ENCODE measurements at regions not wholly inside any gene's neighbourhood (a gene's known extent, or its start where the extent isn't known, plus 50 kb on each side); places are given as distances from the start of the nearest gene placed in this dataset.

DNA sequence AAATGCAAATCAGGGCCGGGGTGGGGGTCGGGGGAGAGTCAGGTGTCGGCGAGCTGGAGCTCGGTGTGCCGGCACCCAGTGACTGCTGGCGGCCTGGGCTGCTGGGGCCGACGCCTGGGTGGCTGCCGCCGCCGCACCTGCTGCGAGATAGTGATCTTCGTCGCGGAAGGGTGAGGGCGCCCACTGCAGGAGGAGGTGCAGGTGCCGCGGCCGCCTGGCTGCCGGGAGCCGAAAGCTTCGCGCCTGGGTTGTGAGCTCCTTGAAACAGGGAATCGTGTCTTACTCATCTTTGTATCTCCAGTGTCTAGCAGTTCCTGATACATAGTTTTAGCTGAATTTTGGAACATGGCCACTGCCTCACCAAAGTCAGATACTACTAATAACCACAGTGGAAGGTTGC lies 64.0 kb upstream of the CPOX start:
- TF ChIP-seq, protein P1, sequence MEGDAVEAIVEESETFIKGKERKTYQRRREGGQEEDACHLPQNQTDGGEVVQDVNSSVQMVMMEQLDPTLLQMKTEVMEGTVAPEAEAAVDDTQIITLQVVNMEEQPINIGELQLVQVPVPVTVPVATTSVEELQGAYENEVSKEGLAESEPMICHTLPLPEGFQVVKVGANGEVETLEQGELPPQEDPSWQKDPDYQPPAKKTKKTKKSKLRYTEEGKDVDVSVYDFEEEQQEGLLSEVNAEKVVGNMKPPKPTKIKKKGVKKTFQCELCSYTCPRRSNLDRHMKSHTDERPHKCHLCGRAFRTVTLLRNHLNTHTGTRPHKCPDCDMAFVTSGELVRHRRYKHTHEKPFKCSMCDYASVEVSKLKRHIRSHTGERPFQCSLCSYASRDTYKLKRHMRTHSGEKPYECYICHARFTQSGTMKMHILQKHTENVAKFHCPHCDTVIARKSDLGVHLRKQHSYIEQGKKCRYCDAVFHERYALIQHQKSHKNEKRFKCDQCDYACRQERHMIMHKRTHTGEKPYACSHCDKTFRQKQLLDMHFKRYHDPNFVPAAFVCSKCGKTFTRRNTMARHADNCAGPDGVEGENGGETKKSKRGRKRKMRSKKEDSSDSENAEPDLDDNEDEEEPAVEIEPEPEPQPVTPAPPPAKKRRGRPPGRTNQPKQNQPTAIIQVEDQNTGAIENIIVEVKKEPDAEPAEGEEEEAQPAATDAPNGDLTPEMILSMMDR (conservative IDR thresholded peaks at IDR 0.05 in 1 of 2, IDR thresholded peaks at IDR 0.05 in 1 of 2; ENCODE audit: extremely low read depth in 1 of 2, insufficient read depth in 1 of 2, low read depth in 1 of 2, low read length in 2 of 2) = peak; percentile 25 to 61
- TF ChIP-seq EZH2 (IDR thresholded peaks at IDR 0.05; ENCODE audit: borderline replicate concordance, low read length) = no peak

Measured in mammary epithelial cell (primary cell).